HG03135 (cell line): ENCODE measurements at regions not wholly inside any gene's neighbourhood (a gene's known extent, or its start where the extent isn't known, plus 50 kb on each side); places are given as distances from the start of the nearest gene placed in this dataset.

ENCODE experiments used
- ATAC-seq: cut with Tn5 transposase; IDR thresholded peaks from one replicate; pipeline ENCODE4 v1.9.1; 2021; ENCODE audit warnings: mild to moderate bottlenecking, moderate library complexity; ENCODE audit not compliant: unreplicated experiment

DNA sequence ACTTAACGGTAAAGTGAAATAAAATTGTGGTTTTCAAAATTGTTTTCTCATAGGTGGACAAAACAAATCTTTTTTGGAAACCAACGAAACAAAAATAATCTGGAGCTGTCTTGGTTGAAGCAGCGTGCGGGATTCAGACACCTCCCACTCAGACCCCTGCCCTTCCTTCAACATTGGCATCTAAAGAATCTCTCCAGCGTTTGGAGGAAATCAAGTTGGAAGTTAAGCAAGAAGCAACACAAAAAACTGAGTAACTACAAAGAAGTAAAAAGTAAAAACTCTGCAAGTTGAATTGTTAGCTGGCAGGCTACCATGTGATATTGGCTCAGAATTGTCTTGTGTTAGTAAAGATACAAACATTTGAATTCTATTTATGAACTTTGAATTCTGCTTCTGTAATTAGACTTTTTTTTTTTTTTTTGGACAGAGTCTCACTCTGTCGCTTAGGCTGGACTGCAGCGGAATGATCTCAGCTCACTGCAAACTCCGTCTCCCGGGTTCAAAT, 361.0 kb upstream of the PMFBP1 start:
- ATAC-seq = no peak

DNA sequence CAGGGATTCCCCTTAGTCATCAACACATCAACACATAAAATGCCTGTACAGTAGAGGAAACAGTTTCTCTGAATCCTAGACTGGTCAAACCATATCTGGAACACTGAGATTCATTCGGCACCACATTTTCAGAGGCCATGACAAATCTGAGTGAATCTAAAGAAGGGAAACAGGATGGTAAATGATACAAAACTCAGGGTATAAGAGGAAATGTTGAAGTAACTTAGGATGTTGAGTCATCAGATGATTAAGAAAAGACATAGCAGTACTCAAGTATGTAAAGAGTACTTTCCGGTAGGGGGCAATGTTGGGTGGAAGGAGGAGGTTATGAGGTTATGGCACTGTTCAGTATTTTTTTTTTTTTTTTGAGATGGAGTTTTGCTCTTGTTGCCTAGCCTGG, 358.5 kb upstream of the PMFBP1 start:
- ATAC-seq = no peak

DNA sequence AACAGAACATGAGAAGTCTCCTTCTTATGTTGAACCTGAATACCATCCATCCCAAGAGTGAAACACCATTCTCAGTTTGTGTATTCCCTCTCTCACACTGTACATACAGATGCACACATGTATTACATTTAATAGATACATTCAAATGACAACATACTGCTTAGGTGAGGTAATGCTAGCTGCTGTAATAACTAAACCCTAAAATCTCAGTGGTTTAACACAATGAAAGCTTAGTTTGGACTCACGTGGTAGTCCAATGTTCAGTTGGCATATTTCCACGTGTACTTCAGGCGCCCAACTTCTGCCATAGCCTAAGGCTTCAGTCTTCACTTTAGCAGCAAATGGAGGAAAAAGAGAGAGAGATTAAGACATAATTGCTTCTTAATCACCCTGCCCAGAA, 351.1 kb upstream of the PMFBP1 start:
- no peak for ATAC-seq

DNA sequence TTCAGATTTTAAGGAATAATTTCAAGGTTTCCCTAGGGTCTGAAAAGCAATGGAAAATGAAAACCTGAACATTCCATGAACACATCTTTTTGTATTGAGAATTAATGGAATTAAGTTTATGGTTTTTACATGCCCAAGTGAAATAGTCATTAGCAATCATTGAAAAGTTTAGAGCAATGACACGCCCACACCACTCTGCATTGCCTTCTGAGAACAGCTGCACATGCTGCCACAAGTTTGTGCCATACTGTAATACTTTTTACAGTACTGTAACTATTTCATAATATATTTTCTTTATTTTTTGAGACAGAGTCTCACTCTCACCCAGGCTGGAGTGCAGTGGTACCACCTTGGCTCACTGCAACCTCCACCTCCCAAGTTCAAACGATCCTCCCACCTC, 345.2 kb upstream of the PMFBP1 start:
- no peak for ATAC-seq

DNA sequence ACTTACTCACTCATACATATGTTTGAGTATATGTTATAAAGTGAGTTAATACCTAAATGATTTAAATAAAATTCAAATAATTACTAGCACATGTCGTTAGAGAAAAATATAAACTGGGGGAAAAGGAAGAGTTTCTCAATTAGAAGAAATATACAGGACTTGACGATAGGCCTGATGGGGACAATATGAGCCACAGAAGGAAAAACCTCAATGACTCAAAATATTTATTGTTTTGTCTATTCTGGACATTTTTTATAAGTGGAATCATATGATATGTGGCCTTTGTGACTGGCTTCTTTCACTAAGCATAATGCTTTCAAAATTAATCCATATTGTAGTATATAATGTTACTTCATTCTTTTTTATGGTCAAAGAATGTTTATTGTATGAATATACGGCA, 339.2 kb upstream of the PMFBP1 start:
- ATAC-seq = no peak

DNA sequence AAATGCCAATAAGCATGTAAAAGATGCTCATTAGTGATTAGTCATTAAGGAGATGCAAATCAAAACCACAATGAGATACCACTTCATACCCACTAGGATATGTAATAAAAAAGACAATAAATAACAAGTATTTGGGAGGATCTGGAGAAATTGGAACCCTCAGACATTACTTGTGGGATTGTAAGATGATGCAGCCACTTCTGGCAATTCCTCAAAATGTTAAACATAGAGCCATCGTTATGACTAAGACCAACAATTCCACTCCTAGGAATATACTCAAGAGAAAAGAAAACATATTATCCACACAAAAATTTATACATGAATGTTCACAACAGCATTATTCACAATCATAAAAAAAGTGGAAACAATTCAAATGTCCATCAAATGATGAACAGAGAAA, 336.2 kb upstream of the PMFBP1 start:
- ATAC-seq = no peak

DNA sequence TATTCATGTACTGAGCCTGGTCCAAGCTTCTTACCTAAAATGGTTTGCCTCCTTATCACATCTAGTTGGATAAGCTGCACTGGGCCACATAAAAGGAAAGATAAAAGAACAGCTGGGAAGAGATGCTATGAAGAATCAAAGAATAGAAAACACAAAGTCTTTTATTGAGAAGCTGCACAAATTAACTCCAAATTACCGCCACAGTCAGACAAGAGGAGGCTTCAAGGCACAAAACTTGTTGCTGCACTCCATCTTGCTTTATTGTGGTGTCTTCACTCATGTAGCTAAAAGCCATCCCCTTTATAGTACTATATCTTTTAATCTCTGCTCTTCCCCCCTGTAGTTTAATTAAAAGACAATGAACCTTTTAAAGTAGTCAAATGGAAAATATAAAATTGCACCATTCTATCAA, 330.6 kb upstream of the PMFBP1 start:
- no peak for ATAC-seq

DNA sequence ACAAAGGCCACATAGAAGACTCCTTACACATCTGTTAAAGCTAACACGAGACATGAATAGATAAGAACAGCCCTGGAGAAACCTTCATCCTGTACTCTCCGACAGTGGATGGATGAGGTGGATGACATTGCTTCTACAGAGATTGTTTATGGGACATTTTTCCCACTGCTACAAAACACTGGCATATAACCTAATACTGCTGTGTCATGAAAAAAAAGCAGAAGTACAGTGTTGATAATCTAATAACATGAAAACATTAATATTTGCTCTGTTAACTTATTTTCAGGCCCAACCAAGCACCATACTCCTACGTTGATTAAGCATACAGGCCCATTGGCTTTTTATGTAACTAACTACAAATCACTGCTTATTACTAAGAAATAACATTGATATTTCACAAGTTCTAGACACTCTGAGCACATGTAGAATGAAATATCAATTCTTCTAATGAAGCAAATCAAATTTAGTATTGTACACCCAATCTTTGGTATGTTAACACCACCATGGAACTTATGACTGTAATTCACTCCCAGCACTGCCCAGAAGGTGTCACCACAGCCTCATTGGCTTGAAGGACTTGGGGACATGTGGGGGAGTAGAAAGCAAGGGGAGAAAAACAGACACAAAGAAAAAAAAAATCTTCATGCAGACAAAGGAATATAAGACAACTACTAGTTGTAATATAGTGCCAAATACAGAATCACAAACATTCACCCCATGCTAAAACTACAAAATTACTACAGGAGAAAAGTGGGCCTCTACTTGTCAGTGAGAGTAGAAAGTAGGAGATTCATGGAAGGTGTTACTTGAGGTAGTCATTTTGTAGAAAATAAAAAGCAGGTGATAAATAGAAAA, 330.0 kb upstream of the PMFBP1 start:
- peak; percentile 75 for ATAC-seq

DNA sequence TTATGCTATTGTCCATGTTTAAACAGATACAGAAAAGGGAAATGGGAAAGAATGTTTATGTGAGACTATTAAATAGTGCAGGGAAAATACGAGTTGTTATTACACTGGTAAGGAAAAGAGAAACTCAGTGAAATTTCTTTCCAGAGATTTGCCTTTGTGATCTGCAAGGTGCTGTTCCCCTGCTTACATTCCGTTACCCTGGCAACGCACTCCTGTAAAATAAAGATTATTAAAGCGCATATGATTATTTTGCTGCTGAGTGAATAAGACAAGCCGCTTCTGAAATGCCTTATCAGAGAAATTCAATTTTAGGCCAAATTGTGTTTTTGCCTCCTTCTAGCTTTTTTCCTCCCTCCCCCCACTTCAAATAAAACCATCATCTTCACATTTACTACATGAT, 328.6 kb upstream of the PMFBP1 start:
- ATAC-seq = no peak

DNA sequence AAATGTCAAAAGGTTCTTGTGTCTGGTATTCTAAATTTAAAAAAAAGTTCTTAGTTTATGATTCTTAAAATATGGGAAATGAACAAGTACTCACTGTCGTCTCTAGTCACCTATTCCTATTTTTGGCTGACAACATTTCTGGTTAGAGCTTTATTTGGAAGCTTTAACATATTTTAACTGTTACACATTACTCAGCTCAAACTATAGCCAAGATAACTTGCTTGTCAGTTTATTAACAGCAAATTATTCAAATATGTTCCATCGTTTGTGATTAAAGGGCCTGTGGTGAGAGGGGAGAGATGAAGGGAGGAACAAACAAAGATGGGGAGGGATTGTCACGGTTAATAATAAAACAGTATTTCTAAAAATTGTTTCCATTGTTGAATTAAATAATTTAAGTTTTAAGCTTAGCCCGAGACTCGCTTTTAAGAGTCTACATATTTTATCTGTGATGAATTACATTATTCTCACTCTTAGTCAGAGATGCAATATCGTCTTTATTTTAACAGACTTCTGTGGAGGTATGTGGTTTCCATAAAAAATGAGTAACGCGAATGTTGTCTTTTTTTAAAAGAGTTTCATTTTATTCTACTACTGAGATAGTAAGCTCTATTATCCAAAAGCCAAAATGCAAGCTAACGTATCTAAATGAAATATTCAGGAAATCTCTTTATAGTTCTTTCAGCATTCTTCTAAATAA, 321.9 kb upstream of the PMFBP1 start:
- no peak for ATAC-seq

DNA sequence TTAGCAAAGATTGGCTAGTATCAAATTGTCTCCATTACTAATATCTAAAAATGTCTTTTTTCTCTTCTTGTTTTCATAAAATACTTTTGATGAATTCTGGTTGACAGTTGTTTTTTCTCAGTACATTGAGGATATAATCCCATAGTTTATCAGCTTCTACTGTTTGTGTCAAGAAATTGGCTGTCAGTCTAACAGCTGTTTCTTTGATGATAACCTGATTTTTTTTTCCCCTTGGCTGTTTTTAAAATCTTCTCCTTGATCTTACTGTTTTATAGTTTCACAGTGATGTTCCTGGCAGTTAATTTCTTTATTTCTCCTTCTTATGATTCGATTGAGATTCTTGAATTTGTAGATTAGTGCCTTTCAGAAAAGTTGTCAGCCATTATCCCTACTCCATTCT, 315.3 kb upstream of the PMFBP1 start:
- no peak for ATAC-seq

DNA sequence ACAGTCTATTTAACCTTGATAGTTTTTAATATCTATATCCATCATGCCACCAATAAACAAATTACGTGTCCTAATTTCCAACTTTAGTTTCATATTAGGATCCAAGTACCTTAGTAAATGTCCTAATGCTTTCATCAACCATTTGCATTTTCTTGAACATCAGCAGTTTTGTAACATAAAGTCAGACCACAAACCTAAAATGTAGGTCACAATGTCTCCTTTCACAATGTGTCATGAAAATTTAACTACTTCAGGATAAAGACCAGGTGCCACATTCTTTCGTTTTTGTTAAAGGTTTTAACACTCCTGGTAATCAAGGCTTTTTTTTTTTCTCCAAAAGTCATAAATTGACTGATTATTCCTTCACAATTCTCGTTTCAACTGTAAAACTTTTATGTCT, 310.7 kb upstream of the PMFBP1 start:
- no peak for ATAC-seq

DNA sequence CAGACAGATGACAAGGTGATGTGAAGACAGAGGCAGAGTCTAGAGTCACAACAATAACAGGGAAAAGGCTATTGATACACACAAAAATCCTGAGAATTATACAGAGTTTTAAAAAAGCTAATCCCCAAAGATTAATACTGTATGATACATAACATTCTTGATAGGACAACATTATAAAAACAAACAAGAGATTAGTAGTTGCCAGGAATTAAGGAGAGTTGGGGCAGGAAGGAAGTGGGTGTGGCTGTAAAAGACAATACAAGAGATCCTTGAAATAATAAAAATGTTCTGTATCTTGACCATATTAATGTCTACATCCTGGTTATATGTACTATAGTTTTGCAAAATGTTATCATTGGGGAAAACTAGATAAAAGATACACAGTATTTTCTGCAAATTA, 309.5 kb upstream of the PMFBP1 start:
- no peak for ATAC-seq

DNA sequence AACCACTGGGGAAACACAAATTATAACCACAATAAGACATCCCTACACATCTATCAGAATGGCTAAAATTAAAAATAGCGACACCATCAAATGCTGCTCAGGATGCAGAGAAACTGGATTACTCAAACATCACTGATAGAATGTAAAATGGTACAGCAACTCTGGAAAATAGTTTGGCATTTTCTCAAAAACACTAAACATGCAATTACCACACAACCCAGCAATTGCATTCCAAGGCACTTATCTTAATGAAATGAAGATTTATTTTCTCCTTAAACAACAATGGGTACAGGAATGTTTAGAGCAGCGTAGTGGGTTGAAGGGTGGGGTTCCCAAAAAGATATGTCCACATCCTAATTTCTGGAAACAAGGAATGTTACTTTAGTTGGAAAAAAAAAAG, 309.0 kb upstream of the PMFBP1 start:
- no peak for ATAC-seq

DNA sequence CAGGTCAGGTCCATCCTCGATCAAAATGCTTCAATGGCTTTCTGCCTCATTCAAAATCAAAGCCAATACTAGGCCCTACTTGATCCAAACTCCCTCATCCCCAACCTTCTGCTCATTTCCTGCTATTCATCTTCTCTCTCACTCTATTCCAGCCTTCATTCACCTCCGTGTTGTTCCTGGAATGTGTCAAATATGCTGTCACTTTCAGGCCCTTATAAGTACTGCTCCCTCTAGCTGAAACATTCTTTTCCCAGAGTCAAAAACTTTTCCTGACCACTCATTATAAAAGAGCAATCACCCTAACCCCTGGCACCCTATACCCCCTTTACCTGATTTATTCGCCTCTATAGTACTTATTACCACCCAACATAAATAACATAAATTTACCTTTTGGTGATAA, 303.7 kb upstream of the PMFBP1 start:
- ATAC-seq = no peak

DNA sequence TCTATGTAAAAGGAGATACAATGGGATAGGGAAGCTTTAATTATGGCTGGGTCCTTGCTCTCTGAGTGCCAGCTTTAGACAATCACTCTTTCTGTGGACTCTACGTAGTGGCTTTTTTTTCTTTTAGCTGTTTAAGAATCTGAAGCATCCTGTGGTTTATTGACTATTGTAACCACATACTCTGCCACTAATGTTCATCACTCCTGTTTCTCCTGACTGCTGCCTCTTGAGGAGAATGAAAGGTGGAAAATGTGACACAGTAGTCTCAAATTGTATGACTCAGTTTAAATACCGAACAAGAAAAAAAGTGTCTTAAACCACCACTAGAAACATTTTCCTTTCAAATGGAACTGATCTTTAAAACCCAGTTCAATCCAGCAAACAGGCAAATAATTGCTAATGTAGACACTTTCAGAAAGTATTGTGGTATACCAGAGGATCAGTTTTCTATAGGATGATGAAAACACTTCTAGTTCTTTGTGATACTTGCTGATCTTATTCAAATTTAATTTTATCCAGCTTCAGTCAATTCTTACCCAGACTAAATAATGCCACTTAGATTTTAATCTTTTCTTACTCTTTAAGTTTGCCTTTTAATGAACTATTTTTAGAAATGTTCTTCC, 302.7 kb upstream of the PMFBP1 start:
- ATAC-seq = no peak

DNA sequence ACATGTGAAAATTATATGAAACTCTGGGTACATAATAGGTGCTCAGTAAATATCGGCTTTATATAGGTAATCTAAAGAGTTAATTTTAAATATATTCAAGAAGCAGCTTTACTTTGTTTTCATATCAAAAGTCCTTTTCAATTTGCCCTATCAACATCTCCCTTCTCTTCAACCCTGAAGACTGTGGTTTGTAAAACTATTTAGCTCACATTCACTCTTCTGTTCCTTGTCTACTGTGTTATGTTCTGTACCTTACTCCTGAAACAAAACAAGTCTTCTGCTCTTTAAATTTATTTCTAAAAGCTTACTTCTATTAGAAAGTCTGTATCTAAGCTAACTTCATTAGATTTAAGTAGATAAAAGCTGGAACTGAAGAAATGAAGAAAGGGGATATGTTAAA, 301.7 kb upstream of the PMFBP1 start:
- no peak for ATAC-seq

DNA sequence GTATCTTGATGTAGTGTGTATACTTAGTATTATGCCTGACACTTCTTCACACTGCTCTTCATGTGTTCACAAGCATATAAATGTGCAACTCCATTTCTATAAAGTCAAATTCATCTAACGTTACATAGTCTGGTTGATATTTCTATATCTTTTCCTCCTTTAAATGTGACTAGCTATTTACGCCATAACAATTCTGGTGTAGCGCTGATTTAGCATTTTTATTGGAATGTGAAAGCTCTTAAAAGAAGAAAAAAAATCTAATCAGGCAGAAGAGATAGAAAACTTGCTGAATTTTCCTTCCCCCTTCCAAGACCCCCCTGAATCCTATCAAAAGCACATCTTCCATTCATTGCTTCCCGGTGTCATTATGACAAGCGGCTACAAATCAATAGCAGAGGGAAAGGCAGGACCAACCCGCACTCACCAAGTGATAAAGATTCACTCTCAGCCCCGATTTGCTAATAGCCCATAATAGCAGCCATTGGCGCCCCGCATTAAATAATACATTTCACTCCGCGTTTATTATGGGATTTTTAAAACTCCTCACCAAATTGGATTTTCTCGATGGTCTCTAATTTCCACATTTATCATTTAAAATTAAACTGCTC, 299.5 kb upstream of the PMFBP1 start:
- no peak for ATAC-seq

DNA sequence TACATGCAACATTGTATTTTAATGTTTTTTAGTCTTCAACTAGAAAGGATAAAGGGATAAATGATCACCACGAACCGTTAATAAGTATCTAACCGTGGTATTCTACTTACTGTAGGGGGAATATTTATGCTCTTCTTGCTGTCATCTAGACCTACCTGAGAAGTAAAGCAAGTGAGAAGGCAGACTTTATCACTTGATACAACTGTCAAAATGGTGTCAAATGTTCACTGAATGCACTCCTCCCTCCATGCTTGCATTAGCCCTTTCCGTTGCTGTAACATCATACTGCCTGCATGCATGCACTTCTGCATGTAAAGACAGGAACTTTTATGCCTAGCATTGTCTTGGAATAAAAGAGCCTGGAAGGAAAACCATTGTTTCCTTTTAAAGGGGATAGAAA, 298.6 kb upstream of the PMFBP1 start:
- no peak for ATAC-seq

DNA sequence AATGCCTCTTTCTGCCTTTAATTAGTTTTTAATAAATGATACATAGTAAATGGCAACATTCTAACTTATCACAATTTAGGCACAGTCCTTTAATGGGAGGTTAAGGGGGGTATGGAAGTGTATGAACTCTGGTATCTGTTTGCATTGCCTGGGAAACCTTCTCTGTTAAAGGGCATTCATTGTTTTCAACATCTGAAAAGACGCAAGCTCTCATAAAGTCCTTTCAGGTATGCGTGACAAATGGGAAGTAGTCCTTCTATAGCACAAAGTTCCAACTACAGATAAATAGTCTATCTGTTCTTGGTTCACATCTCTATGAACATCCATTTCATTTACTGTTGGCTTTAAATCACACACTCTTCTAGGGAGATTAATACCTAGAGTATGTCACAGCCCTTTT, 298.0 kb upstream of the PMFBP1 start:
- ATAC-seq = no peak

DNA sequence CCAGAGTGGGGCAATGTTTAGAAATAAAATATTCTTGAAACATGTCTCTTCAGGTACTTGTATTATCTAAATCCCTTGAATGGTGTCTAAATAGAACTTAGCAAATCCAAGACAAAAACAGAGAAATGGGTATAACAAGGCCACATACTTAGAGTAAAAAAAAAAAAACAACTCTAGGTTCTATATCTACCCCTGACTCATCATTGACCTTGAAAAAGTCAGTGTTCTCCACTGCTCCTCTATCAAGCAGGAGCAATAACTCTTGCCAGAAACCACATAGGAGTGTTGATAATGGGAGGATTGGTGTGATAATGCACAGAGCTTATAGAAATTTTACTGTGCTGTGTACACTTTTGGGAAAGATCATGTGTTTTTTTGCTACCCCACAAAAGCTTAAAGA, 296.6 kb upstream of the PMFBP1 start:
- no peak for ATAC-seq
